OCI-LY3 (cell line): ENCODE measurements at regions not wholly inside any gene's neighbourhood (a gene's known extent, or its start where the extent isn't known, plus 50 kb on each side); places are given as distances from the start of the nearest gene placed in this dataset.

Experiments used
- EZH2phosphoT487 ChIP-seq: fragments of 200-600 bp; shearing (Covaris generic); IDR thresholded peaks from 2 replicates; pipeline ENCODE4 v1.6.1; 2018; ENCODE audit warnings: antibody characterized with exemption, mixed run types, low read depth
- TF ChIP-seq, protein P1 (sequence below): fragments of 200-600, 300-600 bp; sonication (generic); IDR thresholded peaks from 2 replicates; pipeline ENCODE4 v1.5.1; 2014; ENCODE audit warnings: antibody characterized with exemption, low read length, low read depth

DNA sequence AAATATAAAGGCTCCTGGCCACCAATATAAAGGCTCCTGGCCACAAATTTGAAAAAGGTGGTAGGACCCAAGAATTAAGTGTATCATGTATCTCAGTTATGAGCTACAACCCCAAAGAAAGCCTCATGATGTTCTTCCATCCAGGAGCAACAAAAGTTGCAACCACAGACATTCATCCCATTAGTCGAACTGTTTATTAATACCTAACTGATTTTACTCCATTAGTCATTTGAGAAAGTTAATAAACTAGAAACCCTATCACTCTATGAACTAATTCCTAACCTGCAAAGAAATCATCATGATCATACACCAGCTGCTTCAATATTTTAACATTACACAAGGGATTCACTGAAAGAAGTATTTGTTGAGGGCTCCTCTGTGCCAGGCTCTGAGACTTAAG lies 253.2 kb upstream of the GRIP1 start:
- TF ChIP-seq, protein P1, sequence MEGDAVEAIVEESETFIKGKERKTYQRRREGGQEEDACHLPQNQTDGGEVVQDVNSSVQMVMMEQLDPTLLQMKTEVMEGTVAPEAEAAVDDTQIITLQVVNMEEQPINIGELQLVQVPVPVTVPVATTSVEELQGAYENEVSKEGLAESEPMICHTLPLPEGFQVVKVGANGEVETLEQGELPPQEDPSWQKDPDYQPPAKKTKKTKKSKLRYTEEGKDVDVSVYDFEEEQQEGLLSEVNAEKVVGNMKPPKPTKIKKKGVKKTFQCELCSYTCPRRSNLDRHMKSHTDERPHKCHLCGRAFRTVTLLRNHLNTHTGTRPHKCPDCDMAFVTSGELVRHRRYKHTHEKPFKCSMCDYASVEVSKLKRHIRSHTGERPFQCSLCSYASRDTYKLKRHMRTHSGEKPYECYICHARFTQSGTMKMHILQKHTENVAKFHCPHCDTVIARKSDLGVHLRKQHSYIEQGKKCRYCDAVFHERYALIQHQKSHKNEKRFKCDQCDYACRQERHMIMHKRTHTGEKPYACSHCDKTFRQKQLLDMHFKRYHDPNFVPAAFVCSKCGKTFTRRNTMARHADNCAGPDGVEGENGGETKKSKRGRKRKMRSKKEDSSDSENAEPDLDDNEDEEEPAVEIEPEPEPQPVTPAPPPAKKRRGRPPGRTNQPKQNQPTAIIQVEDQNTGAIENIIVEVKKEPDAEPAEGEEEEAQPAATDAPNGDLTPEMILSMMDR = no peak
- TF ChIP-seq EZH2phosphoT487 = no peak
